Progenitor cell of endocrine pancreas (in vitro differentiated cells): ENCODE measurements at regions not wholly inside any gene's neighbourhood (a gene's known extent, or its start where the extent isn't known, plus 50 kb on each side); places are given as distances from the start of the nearest gene placed in this dataset.

Experiments
- DNase-seq: peaks from one replicate; pipeline ENCODE4 v3.0.0; 2021; ENCODE audit warnings: low spot score; ENCODE audit not compliant: unreplicated experiment
- H3K27ac Mint-ChIP-seq: 2 replicates; pipeline ENCODE4 v1.8.0; 2021; ENCODE audit warnings: mild to moderate bottlenecking, moderate library complexity, mixed read lengths
- H3K27me3 Mint-ChIP-seq: 2 replicates; pipeline ENCODE4 v1.8.0; 2021; ENCODE audit warnings: mixed read lengths
- H3K36me3 Mint-ChIP-seq: 2 replicates; pipeline ENCODE4 v1.8.0; 2022; ENCODE audit warnings: mixed read lengths; ENCODE audit not compliant: insufficient read depth
- H3K4me1 Mint-ChIP-seq: 2 replicates; pipeline ENCODE4 v1.8.0; 2021; ENCODE audit warnings: low read depth, mixed read lengths
- H3K4me3 Mint-ChIP-seq: 2 replicates; pipeline ENCODE4 v1.8.0; 2021; ENCODE audit warnings: low read depth, mild to moderate bottlenecking, moderate library complexity, mixed read lengths
- H3K9me3 Mint-ChIP-seq: 2 replicates; pipeline ENCODE4 v1.8.0; 2021; ENCODE audit warnings: low read depth, mixed read lengths
- TF ChIP-seq, protein P1 (sequence below): fragments of 200-600 bp; sonication (generic); IDR thresholded peaks from one replicate; pipeline ENCODE4 v1.5.0; 2021; ENCODE audit warnings: antibody characterized with exemption, mild to moderate bottlenecking; ENCODE audit not compliant: unreplicated experiment

DNA sequence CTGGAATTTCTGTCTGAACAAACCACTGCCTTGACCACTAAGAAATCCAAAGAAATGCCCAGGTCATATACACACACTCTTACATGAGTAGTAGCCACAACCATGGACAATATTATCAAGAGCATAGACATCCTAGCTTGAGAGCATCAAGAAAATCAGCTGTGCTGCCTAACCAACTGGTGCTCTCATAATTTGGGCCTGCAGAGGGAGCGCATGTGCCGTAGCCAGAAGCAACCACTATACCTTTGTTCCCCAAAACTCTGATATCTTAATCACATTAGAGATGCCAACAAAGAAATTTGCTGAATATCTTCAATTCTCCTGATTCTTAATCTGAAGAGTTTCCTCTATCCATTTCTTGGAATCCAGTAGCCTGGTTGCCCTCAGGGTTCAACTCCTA is 163.6 kb downstream of the ZNF674 start:
- Mint-ChIP-seq H3K4me3 (no peak overlapping the region), H3K27ac (no peak overlapping the region), H3K36me3 (no peaks in the 10 kb centered on the region), H3K27me3 (no peaks in the 10 kb centered on the region), H3K4me1 (no peaks in the 10 kb centered on the region), H3K9me3 (peaks cover 21% of the 10 kb centered on the region)
- DNase-seq, result no peak
- TF ChIP-seq, protein P1, sequence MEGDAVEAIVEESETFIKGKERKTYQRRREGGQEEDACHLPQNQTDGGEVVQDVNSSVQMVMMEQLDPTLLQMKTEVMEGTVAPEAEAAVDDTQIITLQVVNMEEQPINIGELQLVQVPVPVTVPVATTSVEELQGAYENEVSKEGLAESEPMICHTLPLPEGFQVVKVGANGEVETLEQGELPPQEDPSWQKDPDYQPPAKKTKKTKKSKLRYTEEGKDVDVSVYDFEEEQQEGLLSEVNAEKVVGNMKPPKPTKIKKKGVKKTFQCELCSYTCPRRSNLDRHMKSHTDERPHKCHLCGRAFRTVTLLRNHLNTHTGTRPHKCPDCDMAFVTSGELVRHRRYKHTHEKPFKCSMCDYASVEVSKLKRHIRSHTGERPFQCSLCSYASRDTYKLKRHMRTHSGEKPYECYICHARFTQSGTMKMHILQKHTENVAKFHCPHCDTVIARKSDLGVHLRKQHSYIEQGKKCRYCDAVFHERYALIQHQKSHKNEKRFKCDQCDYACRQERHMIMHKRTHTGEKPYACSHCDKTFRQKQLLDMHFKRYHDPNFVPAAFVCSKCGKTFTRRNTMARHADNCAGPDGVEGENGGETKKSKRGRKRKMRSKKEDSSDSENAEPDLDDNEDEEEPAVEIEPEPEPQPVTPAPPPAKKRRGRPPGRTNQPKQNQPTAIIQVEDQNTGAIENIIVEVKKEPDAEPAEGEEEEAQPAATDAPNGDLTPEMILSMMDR, result peak; percentile 54

DNA sequence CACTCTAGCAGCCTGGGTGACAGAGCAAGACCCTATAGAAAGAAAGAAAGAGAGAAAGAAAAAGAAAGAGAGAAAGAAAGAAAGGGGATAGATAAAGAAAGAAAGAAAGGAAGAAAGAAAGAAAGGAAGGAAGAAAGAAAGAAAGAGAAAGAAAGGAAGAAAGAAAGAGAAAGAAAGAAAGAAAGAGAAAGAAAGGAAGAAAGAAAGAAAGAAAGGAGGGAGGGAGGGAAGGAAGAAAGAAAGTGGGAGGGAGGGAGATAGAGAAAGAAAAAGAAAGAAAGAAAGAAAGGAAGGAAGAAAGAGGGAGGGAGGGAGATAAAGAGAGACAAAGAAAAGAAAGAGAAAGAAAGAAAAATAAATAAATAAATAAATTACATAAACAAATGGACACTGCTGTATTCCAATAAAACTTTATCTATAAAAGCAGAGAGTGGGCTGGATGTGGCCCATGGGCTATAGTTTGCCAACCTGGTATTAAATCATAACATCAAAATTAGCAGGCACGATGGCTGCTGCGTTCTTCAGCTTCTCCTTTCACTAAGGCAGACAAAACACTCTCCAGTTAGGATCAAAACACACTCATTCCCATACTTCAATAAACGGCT is 165.0 kb downstream of the ZNF674 start:
- Mint-ChIP-seq H3K4me3 (no peak overlapping the region), H3K36me3 (no peaks in the 10 kb centered on the region)

DNA sequence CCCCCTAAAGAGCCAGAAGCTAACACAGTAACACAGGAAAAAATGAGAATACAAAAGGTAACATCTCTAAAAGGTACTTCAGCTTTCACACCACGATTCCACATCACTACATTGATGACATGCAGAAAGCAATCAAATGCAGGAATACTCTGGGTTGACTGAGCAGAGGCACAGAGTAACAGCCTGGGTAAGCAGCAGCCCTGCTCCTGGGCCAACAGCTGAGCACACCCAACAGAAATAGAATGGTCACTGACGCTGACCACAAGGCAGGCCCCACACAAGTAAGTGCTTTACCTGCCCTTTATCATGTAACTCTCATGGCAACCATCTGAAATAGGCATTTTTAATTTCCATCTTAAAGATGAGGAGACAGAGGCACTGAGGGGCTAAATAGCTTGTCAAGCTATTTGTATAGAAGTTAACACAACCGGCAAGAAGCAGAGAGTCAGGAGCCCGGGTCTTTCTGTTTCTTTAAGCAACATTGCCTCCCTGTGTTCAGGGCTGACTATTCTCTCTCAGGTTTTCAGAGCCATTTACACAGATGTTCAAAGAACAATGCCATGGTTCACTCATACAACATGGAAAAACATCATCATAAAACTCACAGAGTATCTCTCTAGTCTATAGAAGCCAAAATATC is 168.9 kb downstream of the ZNF674 start:
- Mint-ChIP-seq H3K36me3 (no peaks in the 10 kb centered on the region), H3K9me3 (peaks cover 17% of the 10 kb centered on the region), H3K27ac (no peak overlapping the region), H3K4me3 (no peak overlapping the region), H3K27me3 (no peaks in the 10 kb centered on the region), H3K4me1 (peaks cover 2% of the 10 kb centered on the region)
- no peak for DNase-seq
- TF ChIP-seq, protein P1, result peak; percentile 52

More for the DNA sequence above, 165.0 kb downstream of the ZNF674 start:
- Mint-ChIP-seq H3K27me3 (no peaks in the 10 kb centered on the region), H3K4me1 (peaks cover 2% of the 10 kb centered on the region), H3K9me3 (peaks cover 16% of the 10 kb centered on the region), H3K27ac (no peak overlapping the region)
- TF ChIP-seq, protein P1, result no peak
- DNase-seq, result no peak

DNA sequence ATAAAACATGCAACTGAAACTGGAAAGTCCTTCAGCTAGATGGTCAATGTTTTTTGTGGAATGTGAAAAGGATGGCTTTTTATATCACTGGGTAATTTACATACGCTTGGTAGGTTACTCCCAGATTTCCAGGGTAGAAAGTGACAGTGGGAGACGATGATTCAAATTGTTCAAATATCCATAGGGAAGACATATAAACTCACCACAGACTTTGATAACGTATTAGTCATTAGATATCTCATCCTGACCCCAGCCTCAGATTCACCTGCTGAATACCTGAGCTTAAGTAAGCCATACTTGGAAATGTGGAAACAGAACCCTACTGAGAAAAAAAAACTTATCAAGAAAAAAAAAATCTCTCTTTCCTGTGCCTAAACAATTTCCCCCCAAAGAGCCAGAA is 169.4 kb downstream of the ZNF674 start:
- H3K4me3 Mint-ChIP-seq, result no peak overlapping the region
- peaks cover 17% of the 10 kb centered on the region for H3K9me3 Mint-ChIP-seq
- no peaks in the 10 kb centered on the region for H3K27me3 Mint-ChIP-seq
- H3K27ac Mint-ChIP-seq, result no peak overlapping the region
- DNase-seq, result no peak
- TF ChIP-seq, protein P1, result no peak
- H3K36me3 Mint-ChIP-seq, result no peaks in the 10 kb centered on the region
- peaks cover 2% of the 10 kb centered on the region for H3K4me1 Mint-ChIP-seq

DNA sequence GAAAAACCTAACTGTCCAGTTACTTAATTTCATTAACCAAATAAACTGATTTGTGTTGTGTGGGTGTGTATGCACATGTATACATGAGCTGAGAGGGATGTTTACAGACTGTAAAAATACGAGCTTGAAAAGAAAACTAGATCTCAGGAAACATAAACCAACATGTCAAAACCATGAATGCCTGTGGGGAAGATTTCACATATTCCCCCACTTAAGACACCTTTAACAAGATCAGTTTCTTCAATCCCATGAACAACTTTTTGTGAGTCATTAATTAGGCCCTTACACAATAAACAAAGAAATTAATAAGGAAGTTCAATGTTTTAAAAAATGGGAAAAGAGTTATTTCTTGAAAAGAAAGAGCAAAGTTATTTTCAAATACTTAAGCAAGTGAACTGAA is 170.8 kb downstream of the ZNF674 start:
- Mint-ChIP-seq H3K4me3 (no peak overlapping the region), H3K9me3 (peaks cover 17% of the 10 kb centered on the region), H3K27me3 (no peaks in the 10 kb centered on the region), H3K4me1 (peaks cover 2% of the 10 kb centered on the region), H3K36me3 (no peaks in the 10 kb centered on the region), H3K27ac (no peak overlapping the region)
- DNase-seq, result no peak
- TF ChIP-seq, protein P1, result no peak
